HG02610 (cell line): ENCODE measurements at regions not wholly inside any gene's neighbourhood (a gene's known extent, or its start where the extent isn't known, plus 50 kb on each side); places are given as distances from the start of the nearest gene placed in this dataset.

ENCODE experiments used
- ATAC-seq: cut with Tn5 transposase; IDR thresholded peaks from one replicate; pipeline ENCODE4 v1.9.1; 2021; ENCODE audit warnings: mild to moderate bottlenecking, moderate library complexity; ENCODE audit not compliant: unreplicated experiment

DNA sequence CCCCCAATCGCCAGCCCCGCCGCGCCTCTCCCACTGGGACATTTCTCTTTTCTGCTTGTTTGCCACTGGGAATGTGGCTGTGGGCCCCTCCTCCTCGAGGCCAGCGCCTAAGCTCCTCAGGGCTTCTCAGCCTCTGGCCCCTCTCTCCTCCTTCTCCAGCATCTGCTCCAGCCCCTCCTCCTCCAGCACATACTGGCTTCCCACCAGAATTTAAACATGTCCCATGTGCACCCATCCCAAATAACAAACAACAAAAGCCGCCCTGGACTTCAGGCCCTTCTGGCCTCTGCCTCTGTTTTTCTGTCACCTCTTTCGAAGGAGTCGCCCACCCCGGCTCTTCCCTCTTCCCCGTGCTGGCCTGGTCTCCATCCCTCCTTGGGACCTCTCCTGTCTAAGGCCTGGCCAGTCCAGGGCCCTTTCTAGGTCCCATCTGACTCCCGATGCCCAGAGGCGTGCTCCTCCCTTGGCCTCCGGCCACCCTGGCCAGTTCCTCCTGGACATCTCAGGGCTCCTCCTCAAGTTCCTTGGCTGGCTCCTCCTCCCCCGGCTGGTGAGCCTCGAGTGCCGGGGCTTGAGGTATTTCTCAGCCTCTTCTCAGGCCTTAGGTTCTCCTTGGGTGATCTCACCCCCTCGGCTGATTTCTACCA is 94.6 kb upstream of the SLC6A6 start:
- no peak for ATAC-seq

DNA sequence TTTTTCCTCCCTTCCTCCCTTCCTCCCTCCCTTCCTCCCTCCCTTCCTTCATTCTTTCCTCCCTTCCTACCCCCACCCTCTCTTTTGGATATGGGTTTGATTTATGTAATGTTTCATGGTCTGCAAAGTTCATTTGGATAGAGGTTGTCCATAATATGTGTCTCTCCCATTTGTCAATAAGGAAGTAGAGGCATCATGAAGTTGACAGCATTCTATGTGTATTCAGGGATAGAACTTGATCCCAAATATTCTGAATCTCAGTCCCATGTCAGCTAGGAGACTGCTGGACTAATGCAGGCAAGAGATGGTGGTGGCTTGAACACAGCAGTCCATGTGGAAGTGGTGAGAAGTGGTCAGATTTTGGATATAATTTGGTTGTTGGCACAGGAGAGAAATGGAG is 90.7 kb upstream of the SLC6A6 start:
- ATAC-seq, result no peak

DNA sequence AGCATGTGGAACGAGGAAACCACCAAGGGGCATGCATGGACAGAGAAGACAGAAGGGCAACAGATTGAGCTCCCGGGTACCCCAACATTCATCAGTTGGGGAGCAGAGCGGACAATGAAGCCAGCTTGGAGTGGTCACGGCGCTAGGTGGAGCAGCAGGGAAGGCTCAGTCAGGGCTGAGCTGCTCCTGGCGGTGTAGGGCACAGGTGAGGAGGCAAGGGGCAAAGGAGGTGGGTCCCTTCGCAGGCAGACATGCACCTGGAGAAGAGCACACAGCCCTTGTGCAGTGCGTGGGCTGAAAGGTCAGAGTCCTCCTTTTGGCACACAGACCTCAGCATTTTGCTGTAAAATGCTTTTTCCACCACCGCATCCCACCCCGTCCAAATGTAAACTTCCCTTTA is 90.0 kb upstream of the SLC6A6 start:
- ATAC-seq, result no peak

DNA sequence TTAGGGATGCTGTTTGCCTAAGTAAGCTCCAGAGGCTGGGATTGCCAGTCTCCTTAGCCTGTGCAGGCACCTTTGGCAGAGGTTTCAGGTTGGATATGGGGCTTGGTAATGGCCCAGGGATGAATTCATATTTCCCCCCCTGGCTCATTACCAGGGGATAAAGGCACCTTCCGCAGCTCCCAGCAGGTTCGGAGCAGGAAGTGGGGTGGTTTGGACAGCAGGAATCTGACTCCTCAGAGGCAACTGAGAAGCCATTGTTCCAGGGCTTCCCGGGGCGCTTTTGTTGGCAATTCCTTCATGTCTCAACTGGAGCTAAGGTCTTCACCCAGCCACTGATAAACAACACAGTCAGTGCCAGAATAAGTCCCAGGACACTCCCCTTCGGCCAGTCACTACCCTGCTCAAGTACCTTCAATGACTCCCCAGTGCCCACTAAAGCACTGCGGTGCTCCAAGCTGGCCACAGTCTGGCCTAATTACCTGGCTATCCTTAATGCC is 85.3 kb upstream of the SLC6A6 start:
- no peak for ATAC-seq

DNA sequence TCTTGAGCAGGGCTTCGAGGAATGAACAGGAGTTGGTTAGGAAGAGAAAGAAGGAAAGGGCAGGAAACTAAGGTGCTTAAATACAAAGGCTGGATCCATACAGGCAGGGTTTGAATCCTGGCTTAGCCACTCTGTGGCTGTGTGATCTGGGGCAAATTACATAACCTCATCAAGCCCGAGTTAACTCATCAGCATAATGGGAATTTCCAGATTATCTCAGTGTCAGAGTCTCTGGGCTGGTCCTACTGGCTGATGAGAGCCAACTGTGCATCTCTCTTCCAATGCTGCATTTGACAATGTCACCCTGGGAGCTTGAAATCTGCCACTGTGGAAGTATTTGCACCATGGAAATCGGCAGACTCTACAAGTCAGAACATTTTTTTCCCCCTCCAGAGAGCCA is 83.8 kb upstream of the SLC6A6 start:
- ATAC-seq, result no peak

DNA sequence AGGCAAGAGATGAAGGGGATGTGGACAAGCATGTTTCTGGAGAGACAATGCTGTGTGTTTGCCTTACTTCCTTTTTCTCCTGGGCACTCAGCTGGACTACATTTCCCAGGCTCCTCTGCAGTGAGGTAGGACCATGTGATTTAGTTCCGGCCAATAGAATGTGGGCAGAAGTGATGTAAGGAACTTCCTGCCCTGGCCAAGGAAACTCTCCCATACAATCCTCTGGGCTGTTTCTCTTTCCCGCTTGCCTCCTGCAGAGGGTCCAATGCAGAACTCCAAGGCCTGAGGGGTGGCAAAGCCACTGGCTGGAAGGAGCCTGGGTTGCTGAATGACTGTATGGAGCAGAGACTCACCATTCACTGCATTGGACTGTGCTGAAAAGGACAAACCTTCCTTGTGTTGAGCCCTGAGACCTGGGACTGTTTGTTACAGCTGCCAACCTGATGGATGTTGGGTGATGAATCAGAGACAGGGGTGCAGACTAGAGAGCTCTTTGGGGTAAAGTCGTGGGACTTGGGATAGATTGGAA is 82.7 kb upstream of the SLC6A6 start:
- peak; percentile 83 for ATAC-seq

DNA sequence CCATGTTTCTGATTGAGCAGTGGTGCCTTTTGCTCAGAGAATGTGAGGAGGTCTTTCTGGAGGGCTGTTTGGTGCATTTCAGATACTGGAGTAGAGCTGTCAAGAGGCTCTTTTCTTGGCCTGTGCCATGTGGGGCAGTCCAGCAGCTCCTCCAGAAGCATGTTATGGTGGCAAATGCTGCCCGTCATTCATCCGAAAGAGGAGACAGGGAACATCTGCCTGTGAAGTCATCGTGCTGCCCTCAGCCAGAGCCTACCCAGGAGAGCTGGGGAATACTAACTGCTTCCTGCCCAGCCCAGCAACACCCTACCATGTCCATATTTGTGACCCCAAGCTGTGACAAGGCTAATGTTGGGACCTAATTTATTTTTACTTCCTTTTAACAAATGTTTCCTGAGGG is 82.2 kb upstream of the SLC6A6 start:
- ATAC-seq, result no peak

DNA sequence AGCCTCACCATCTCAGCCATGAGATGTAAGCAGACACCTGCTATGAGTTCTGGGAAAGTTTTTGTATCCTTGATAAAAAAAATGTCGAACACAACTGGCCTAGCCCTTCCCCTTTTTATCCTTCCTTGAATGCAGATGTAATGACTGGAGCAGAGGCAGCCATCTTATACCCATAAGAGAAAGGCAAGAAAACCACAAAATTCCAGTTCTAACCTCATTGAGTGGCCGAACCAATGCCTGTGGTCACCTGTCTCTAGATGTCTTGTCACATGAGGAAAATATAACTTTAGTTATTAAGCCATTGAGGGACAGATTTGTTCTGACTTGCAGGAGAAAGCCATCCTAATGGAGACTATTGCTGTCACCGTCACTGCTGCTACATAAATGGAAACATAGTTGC is 80.4 kb upstream of the SLC6A6 start:
- no peak for ATAC-seq

DNA sequence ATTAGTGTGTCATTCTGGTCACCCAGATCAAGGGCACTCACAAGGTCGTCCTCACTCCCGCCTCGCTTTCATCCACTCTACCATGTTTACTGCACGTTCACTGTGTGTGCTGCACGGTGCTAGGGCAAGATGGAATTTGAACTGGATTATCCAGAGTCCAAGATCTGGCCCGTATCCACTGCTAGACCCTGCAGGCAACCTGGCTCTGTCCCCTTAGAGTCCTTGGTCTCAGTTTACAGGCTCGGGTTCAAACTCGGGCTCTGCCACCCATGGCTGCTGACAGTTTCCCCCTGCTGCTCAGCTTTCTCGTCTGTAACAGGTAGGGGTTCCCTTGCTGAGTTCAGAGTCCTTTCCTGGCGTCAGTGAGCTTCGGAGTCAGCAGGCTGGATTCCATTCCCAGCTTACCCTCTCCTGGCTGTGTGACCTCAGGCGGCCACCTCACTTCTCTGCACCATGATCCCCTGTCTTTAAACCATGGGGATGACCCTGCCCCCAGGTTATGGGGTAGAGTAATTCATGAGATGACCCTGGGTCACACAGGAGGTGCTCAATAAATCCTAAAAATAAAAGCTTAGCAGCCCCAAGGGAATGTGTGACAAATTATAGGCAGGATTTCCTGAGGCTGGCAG is 79.6 kb upstream of the SLC6A6 start:
- ATAC-seq, result no peak

DNA sequence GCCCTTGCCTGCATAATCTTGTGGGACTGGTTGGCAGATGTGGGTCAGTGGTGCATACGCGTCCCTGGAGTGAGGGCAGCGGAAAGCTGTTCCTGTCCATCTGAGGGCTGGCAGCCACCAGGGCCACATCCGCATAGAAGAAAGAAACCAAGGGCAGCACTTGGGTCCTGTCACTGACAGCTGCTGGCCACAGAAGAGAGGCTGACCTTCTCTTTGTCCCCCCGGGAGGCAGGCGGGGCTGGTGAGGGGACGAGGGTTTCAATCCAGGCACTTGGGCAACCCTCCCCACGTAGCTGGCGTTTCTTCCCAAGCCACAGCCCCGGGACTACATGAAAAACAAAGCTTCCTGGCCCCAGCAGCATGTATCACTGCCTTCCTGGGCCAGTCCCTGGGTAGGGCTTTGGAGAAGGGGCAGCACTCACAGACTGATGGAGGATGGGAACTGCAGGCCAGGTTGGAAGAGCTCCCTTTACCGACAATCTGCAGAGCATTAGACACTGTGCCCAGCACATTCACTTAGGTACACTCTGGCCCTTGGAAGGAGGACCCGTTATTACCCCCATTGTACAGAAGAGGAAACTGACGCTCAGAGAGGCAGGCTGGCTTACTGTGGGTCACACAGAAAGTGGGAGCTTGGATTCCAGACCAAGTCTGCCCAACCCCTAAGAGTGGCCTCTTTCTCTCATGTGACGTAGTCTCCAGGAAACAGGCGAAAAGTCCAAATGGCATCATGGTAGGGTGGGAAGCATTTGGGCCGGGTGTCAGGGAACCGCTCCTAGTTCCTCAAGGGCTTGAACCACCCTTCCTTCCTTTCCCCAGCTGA is 78.8 kb upstream of the SLC6A6 start:
- ATAC-seq, result no peak

DNA sequence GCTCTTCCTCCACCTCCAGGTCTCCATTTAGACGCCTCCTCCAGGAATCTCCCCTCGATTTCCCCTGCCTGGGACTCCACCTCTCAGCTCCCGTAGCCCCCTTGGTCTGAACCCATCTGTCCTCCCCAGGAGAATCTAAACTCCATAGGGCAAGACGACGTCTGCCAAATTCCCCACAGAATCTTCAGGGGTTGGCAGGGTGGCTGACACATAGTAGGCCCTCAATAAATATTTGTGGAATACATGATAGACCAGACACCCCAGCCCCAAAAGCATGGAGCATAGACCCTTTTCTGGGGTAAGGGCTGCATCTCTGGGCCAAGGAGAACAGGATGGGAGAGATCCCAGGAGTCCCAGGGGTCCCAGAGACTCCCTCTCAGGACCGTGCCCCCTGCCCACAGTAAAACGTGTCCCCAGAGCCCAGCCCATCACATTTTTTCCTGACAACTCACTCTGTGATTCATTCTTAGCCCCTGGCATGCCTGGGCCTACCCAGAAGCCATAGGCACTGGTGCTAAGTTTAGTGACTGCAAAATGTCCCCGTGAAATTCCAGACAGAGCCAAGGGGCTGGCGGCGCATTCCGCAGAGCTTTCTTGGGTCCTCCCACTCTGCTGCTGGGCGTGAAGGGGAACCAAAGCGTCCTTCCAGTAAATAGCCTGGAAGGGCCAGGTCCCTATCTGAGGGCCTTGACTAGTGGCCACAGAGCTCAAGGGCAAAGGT is 78.0 kb upstream of the SLC6A6 start:
- ATAC-seq, result no peak

DNA sequence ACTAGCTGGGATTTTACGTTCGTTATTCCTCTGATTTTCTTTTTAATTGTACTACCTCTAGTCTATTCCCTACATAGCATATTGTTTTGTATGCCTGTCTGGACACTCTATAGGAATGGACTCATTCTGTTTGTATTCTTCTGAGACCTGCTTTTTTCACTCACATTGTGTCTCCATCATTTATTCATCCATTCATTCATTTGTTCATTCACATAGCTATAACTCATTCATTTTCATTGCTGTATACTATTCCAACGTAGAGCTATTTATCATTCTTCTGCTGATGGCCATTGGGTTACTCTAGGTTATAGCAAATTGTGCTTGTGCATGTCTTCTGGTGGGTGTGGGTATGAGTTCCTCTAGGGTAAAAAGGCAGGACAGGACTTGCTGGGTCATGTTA is 74.0 kb upstream of the SLC6A6 start:
- no peak for ATAC-seq

DNA sequence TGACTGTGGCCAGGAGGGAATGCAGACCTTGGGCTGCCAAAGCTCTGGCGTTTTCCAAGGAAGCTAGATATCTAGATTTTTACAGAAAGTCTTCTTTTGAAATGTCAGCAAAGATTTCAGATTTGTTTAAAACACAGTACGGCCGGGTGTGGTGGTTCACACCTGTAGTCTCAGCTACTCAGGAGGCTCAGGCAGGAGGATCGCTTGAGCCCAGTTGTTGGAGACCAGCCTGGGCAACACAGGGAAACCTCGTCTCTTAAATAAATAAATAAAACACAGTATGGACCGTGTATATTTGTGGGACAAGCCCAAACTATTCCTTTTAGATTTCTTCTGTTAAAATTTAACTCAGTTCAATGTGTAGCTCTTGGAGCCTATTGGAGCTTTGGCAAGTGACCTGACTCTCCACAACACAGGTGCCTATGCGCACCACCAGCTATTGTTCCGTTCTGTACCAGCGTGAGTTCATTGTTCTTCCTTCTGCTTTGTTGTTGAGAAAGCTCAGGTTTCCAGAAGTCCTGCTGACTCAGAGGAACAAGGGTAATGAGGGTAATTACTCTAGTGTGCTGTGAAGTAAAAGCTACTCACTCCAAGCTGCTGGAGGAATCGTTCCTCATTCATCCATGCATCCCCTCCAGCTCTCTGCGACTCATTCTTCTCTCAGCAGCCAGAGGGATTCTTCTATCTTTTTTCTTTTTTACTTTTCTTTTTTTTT is 73.1 kb upstream of the SLC6A6 start:
- ATAC-seq, result no peak

DNA sequence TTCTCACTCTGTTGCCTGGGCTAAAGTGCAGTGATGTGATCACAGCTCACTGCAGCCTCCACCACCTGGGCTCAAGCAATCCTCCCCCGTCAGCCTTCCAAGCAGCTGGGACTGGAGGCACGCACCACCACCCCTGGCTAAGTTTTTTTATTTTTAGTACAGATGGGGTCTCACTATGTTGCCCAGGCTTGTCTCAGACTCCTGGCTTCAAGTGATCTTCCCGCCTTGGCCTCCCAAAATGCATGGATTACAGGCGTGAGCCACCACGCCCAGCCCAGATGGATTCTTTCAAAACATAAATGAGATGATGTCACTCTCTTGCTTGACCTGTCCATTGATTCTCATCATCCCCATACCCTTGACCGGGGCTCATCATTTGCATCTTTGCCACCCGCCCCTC is 72.6 kb upstream of the SLC6A6 start:
- ATAC-seq, result no peak

DNA sequence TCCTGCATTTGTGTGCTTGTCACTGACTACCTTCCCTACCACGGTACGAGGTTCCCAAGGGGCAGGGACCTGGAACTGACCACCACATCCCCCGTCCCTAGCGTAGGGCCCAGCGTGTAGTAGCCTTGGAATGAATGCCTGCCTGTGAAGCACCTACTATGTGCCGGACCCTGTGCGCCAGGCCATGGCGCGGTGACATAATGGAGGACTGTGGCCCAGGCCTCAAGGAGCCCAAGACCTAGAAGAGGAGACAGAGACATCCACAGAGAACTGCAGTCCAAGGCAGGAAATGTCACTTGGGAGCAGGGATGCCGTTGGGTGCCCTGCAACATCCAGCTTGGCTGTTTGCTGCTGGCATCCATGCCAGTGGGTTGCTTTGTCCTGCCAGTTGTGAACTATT is 71.9 kb upstream of the SLC6A6 start:
- no peak for ATAC-seq

DNA sequence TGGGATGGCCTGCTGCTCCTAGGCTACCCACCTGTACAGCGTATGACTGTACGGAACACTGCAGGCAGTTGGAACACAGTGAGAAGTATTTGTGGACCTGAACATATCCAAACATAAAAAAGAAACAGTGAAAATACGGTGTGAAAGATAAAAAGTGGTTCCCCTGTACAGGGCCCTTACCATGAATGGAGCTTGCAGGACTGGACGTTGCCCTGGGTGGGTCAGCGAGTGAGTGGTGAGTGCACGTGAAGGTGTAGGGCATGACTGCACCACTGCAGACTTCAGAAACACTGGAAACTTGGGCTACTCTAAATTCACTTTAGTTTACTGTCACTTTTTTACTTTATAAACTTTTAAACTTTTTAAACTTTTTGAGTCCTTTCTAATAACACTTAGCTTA is 71.2 kb upstream of the SLC6A6 start:
- ATAC-seq, result no peak

DNA sequence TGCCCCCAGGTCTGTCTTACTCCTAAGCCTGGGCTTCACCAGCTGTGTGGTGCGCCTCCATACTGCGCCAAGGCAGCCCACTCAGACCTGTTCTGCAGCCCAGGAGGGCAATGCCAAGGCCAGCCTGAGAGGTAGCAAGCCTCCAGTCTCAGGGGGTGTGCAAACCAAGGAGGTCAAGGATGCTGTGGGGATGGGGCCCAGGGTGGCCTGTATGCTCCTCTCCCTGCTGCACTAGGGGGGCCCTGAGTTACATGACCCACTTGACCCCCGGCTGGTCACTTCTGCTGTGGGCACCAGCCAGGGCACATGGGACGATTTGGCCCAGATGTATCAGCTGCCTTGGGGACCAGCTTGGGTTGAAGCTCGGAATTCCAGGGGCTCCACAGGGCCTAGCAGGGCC is 70.0 kb upstream of the SLC6A6 start:
- ATAC-seq, result no peak

DNA sequence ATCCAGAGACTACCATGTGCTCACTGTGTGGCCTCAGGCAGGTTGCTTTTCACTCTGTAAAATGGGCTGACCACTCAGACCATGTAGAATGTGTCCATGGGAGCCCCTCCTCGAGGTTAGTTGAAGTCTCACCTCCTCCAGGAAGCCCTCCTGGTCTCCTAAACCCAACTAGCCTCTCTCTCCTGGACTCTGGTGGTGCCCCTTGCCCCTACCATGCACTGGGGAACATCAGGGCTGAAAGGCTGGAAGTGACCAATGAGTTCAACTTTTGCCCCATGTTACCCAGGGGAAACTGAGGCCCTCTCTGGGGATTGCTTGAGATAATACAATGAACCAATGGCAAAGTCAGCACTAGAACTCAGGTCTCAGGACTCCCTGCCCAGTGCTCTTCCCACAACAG is 69.2 kb upstream of the SLC6A6 start:
- ATAC-seq, result no peak

DNA sequence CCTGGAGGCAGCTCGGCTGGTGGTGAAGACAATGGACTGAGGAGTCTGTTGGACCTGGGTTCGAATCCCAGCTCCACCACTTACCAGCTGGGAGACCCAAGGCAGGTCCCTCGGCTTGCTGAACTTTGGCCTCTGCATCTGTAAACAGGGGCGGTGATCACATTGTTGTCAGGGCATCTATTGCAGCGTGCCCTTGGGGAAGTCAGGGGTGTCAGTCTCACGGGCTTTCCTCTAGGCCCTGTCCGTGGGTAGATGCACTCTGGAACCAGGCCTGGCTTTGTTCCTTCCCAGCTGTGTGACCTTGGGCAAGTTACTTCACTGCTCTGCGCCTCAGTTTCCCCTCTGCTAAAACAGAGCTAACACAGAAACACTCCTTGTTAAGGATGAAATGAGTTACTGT is 68.8 kb upstream of the SLC6A6 start:
- ATAC-seq, result no peak

DNA sequence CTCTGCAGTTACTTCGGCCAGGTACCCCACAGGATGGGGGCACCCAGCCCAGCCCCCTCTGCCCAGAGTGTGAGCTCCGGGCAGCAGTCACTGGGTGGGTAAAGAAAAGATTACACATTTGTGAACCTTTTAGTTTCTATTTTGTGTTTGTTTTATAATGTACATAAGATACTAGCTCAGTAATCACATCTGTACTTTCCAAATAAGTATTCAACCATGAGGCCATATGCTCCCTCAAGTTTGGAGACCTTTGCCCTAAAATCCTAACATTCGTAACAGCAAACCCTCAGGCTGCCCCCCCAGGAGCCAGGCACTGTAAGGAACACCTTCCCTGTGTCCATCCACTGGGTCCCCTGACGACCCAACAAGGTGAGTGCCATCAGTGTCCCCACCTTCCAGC is 68.3 kb upstream of the SLC6A6 start:
- no peak for ATAC-seq

DNA sequence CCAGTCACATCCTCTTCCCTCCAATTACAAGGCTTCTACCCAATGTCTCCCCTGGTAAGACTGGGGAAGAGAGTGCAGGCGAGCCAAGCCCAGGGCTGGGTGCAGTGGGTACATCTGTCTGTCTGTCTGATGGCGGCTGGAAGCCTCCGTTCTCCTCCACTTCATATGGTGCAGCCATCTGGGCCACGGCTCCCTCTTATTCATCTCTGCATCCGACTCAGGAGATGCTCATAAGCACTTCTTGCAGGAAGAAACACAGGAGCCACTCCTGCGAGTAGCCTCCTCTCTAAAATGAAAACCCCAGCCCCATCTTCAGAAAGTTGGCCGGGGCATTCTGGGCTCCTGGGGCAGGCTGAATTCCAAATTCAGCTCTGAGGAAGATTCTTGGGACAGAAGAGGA is 67.5 kb upstream of the SLC6A6 start:
- ATAC-seq, result no peak
